ENCODE measurements at regions not wholly inside any gene's neighbourhood (a gene's known extent, or its start where the extent isn't known, plus 50 kb on each side); places are given as distances from the start of the nearest gene placed in this dataset.

- H3K4me1 ChIP-seq (replicated peaks; ENCODE audit: insufficient read depth): peaks cover 15% of the 10 kb centered on the region
- no peak overlapping the region for H3K4me3 ChIP-seq
- H3K4me2 ChIP-seq: no peak overlapping the region
- no peaks in the 10 kb centered on the region for H3K9me2 ChIP-seq (ENCODE audit: insufficient read depth)
- intact Hi-C loops (cut with micrococcal nuclease; ENCODE audit: unreplicated experiment): no loop called here
- ChIA-PET CTCF (no interaction called here), POLR2A (ENCODE audit: unreplicated experiment) (no interaction called here)
- TF ChIP-seq CTCF (conservative IDR thresholded peaks at IDR 0.05) (no peak), EZH2 (IDR thresholded peaks at IDR 0.05; ENCODE audit: low read depth) (no peak)
- no peak overlapping the region for H3K27ac ChIP-seq
- peaks cover 4% of the 10 kb centered on the region; the same call in 1 of the 2 replicates for H3F3A ChIP-seq (ENCODE audit: insufficient read depth, low read depth)
- H2AFZ ChIP-seq: no peak overlapping the region
- H3K9me3 ChIP-seq (ENCODE audit: insufficient read depth, low read depth): no peaks in the 10 kb centered on the region
- H4K20me1 ChIP-seq (ENCODE audit: insufficient read depth): no peaks in the 10 kb centered on the region
- no peaks in the 10 kb centered on the region for H3K79me2 ChIP-seq (ENCODE audit: low read depth)
- H3K27me3 ChIP-seq (ENCODE audit: insufficient read depth, low read depth): no peaks in the 10 kb centered on the region
- no peaks in the 10 kb centered on the region for H3K36me3 ChIP-seq (ENCODE audit: low read depth)
- BruUV-seq (replicated peaks): no TSS peak
- DNase-seq: no peak
Measured at GRCh38 chr1:8162168-8162567, 136.1 kb upstream of the ERRFI1 start.

GRCh38 chr1:8161546-8162105 is 135.5 kb upstream of the ERRFI1 start:
- TF ChIP-seq EZH2 (IDR thresholded peaks at IDR 0.05; ENCODE audit: low read depth) (no peak), CTCF (conservative IDR thresholded peaks at IDR 0.05) (no peak)
- CTCF ChIA-PET: interaction anchor here (0.6 kb wide), 1 partner anchor 148 kb away, joined by 4 read pairs; no protein-coding TSS in a partner anchor
- no peak for DNase-seq
- Histone ChIP-seq H3K27ac (no peak overlapping the region), H3K4me1 (replicated peaks; ENCODE audit: insufficient read depth) (peaks cover 11% of the 10 kb centered on the region), H4K20me1 (ENCODE audit: insufficient read depth) (no peaks in the 10 kb centered on the region), H3F3A (ENCODE audit: insufficient read depth, low read depth) (peaks cover 4% of the 10 kb centered on the region; the same call in 1 of the 2 replicates), H3K9me2 (ENCODE audit: insufficient read depth) (no peaks in the 10 kb centered on the region), H3K4me2 (no peak overlapping the region), H3K79me2 (ENCODE audit: low read depth) (no peaks in the 10 kb centered on the region), H3K36me3 (ENCODE audit: low read depth) (no peaks in the 10 kb centered on the region), H3K27me3 (ENCODE audit: insufficient read depth, low read depth) (no peaks in the 10 kb centered on the region), H3K4me3 (no peak overlapping the region), H3K9me3 (ENCODE audit: insufficient read depth, low read depth) (no peaks in the 10 kb centered on the region), H2AFZ (no peak overlapping the region)
- POLR2A ChIA-PET (ENCODE audit: unreplicated experiment): no interaction called here
- BruUV-seq (replicated peaks): no TSS peak
- intact Hi-C loops (cut with micrococcal nuclease; ENCODE audit: unreplicated experiment): no loop called here

GRCh38 chr1:8159470-8160024 is 133.4 kb upstream of the ERRFI1 start:
- H3K36me3 ChIP-seq (ENCODE audit: low read depth): no peaks in the 10 kb centered on the region
- H3K4me3 ChIP-seq: no peak overlapping the region
- CTCF ChIA-PET: no interaction called here
- no peak overlapping the region for H3K4me2 ChIP-seq
- H3F3A ChIP-seq (ENCODE audit: insufficient read depth, low read depth): peaks cover 15% of the 10 kb centered on the region
- no peak overlapping the region for H3K27ac ChIP-seq
- no peaks in the 10 kb centered on the region for H3K9me3 ChIP-seq (ENCODE audit: insufficient read depth, low read depth)
- no peak for DNase-seq
- peaks cover 21% of the 10 kb centered on the region for H3K4me1 ChIP-seq (replicated peaks; ENCODE audit: insufficient read depth)
- no peaks in the 10 kb centered on the region for H3K27me3 ChIP-seq (ENCODE audit: insufficient read depth, low read depth)
- intact Hi-C loops (cut with micrococcal nuclease; ENCODE audit: unreplicated experiment): no loop called here
- H3K9me2 ChIP-seq (ENCODE audit: insufficient read depth): no peaks in the 10 kb centered on the region
- POLR2A ChIA-PET (ENCODE audit: unreplicated experiment): no interaction called here
- TF ChIP-seq EZH2 (IDR thresholded peaks at IDR 0.05; ENCODE audit: low read depth): no peak
- TF ChIP-seq CTCF (conservative IDR thresholded peaks at IDR 0.05): no peak
- H2AFZ ChIP-seq: no peak overlapping the region
- H3K79me2 ChIP-seq (ENCODE audit: low read depth): no peaks in the 10 kb centered on the region
- BruUV-seq (replicated peaks): no TSS peak
- H4K20me1 ChIP-seq (ENCODE audit: insufficient read depth): no peaks in the 10 kb centered on the region

Measured in PC-9 (cell line).